Mesenteric fat pad (tissue), 1 donor: ENCODE measurements at regions not wholly inside any gene's neighbourhood (a gene's known extent, or its start where the extent isn't known, plus 50 kb on each side); places are given as distances from the start of the nearest gene placed in this dataset.

Experiments used
- DNase-seq: peaks from one replicate; pipeline ENCODE4 v3.0.0-alpha.2; 2020; ENCODE audit warnings: low spot score
- donor health status: DM: yes; HTN: yes; CAD: no.

DNA sequence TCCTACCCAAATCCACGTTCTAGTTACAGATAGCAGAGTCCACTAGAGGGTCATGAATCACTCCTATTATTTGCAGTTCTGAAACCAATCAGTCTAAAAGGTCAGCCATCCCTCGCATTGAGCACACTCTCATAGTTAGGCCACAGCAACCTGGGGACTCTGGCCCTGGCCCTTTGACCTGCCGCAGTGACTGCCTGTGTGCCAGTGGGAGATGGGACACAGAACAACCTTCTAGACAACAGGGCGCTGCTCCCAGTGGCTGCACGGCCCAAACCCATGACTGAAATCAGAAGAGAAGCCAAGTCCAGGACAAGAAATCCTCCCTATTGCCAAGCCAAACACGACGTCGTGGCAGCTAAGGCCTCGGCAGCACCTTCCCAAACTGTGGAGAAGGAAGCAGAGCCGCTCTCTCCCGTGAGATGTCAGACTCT lies 158.5 kb downstream of the HERPUD2 start:
- DNase-seq: no peak

- no peak for DNase-seq
These were observed 161.0 kb downstream of the HERPUD2 start for GRCh38 chr7:35533902-35534301.

DNA sequence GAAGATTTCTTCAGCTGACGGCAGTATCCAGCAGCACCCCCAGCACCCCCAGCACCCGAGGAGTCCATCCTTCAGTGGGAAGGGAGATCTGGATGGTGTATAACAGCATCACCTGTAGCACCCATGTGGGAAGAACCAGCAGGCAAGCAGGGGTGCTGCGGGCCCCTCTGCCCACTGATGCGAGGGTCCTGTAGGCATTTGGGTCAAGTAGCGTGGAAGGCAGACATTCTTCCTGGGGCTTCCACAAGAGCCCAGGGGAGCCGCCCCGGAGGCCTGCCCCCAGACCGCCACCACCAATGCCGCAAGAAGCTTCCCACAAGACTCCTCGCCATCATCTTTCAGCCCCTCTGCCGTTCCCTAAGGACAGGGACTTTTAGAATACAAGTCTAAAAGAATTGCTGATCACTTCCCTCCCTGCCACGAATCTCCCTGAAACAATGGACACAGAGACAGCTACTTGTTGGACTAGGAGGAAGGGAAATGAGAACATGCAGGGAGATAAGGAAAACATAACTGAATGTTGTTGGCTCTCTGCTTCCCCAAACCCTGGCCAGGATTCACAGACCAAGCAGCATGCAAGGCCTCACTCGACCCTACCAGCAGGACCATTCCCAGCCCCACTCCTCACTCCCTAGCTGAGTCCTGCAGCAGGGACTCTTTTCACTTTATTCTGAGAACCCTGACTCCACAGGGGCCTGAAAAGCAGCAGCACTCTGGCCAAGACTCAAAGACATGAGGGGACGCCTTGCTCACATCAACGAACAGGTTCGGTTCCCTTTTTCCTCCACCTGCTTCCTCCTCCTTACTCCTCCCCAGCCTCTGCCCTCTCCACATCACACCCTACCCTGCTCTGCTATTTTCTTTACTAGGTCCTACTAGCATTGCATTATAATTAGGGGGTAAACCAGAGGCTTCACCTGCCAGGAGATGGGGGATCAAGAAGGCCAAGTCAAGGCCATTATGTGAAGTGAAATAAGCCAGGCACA lies 164.5 kb downstream of the HERPUD2 start:
- no peak for DNase-seq

GRCh38 chr7:35529713-35530112 lies 165.2 kb downstream of the HERPUD2 start:
- no peak for DNase-seq

DNA sequence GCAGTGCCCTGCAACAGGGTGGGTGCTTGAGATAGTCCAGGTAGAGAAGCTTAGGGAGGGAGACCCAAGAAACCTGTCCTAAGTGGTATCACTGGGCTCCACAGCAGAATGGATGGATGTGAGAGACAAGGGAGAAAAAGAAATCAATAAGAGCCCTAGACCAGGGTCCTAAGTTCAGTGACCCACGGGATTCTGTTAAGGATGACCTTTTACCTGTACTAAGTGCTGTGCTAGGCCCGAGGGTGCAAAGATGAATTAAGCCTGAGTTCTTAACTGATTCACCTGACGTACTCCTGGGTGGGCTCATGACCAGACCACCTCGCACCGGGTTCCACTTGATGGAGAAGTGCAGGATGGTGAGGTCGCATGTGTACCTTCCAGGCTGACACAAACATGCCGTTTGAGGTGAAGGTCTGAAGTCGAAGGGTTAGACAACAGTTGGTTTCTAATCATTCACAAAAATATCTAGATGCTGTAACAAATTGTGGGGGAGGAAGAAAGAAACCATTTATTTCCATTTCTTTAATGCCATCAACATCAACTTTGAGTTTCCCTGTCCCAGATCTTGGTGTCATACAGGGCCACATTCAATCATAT lies 166.5 kb downstream of the HERPUD2 start:
- no peak for DNase-seq

GRCh38 chr7:35526645-35527044 lies 168.3 kb downstream of the HERPUD2 start:
- no peak for DNase-seq

DNA sequence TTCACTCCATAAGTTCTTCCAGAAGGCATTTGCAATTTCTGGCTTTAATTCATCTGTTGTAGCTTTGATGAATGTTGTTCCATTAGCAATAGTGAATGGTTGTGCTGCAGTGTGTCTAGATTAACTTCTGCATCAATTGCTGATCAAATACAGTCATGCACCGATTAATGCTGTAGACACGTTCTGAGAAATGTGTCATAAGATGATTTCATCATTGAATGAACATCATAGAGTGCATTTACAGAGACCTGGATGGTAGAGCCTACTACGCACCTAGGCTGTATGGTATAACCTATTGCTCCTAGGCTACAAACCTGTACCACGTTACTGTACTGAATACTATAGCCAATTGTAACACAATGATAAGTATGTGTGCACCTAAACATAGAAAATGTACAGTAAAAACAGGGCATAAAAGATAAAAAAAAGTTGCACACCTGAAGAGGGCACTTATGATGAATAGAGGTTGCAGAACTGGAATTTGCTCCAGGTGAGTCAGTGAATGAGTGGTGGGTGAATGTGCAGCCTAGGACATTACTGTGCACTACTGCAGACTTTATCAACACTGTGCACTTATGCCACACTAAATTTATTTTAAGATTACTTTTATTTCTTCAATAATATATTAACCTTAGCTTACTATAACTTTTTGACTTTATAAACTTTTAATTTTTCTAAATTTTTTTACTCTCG lies 170.7 kb downstream of the HERPUD2 start:
- no peak for DNase-seq

DNA sequence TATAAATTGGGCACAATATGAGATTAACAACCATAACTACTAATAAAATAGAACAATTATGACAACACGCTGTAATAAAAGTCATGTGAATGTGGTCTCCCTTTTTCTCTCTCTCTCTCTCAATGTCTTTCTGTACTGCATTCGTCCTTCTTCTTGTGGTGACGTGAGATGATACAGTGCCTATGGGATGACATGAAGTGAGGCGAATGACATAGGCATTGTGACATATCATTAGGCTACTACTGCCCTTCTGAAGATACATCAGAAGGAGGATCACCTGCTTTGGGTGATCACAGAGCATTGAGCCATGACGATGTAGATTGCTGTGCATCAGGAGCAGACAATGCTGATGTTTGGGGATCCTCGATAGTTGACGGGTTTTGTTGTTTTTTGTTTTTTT lies 171.6 kb downstream of the HERPUD2 start:
- DNase-seq: no peak

DNA sequence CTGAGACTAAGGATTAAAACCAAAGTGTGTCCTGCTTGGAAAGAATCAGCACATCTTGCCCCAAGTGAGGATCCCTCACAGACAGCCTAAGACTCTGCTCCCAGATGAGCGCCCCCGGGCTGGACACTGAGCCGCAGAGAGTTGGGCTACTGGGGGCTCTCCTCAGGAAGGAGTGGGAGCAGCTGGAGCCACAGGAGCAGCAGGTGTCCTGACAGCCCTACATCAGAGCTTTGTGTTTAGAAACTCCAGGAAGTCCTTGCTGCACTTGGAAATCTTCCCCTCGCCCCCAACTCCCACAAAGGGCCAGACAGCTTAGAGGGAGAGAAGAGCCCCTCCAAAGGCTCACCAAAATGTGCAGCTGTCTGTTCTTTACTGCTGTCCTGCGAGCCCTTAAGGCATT lies 172.2 kb downstream of the HERPUD2 start:
- DNase-seq: no peak

DNA sequence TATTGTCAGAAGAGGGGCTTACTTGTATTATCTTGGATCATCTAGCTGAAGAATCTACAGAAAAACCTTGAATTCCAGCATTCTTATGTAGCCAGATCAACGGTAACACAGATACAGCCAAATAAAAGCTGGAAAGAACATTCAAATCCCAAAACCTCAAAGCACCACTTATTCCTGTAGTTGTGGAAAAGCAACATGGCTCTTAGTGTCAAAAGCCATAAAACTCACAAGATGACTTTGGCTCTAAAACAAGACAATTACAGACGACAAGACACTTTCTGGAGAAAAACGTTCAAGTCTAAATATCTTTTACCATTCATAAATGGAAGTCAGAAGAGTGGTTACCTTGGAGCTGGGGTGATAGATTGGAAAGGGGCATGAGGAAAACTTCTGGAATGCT lies 173.0 kb downstream of the HERPUD2 start:
- DNase-seq: no peak

DNA sequence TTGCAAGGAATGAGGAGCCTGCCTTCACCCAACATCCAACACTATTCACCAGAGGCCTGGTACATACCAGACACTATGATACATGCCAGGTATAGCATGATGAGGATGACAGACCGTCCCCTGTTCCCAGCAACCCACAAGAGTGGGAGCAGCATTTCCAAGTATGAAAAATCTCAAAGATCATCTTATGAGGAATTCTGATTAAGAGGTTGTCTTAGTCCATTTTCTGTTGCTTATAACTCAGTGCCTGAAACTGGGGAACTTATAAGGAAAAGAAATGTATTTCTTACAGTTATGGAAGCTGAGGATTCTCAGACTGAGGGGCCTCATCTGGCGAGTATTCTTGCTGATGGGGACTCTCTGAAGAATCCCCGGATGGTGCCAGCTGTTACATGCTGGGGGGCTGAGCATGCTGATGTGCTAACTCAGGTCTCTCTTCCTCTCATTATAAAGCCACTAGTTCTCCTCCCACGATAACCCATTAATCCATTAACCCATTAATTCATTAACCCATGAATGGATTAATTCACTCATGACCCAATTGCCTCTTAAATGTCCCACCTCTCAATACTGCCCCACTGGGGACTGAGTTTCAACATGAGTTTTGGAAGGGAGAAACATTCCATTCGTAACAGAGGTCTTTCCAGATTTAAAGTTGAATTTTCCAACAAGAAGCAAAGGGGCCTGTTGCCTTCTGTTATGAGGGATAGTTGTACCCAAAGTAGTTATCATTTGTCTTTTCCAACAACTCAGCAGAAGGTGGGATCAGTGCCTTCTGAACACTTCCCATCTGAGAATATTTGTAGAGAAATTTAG lies 173.9 kb downstream of the HERPUD2 start:
- DNase-seq: no peak

- no peak for DNase-seq
These were observed 174.7 kb downstream of the HERPUD2 start for GRCh38 chr7:35519971-35520809.

DNA sequence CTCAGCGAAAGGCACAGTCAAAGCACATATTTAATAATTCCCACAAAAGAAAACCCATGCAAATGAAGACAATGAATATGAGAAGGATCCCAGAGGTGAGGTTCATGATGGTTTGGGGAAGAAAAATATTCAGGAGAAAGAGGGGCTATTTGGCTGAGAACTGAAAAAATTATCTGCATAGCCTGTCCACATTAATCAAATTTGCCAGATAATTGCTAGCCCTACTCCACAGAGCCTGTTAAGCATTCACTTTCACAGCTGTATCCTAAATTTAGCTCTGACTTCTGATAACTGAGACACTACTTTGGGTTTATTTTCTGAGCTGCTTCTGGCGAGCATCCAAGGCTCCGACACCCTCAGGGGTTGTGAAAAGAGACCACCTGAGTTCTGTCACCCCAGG lies 176.2 kb downstream of the HERPUD2 start:
- DNase-seq: no peak

DNA sequence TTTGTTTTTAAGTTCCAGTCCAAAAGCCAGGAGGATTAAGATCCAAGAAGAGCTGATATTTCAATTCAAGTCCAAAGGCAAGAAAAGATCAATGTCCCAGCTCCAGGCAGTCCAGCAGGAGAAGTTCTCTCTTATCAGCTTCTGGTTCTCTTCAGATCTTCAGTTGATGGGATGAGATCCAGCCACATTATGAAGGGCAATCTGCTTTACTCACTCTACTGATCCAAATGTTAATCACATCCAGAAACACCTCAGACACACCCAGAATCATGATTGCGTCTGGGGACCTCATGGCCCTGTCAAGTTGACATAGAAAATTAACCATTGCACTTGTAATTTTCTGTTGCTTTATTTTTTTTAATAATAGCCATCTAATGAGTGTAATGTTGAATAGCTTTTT lies 178.4 kb downstream of the HERPUD2 start:
- no peak for DNase-seq

- DNase-seq: no peak
These were observed 181.1 kb downstream of the HERPUD2 start for GRCh38 chr7:35513828-35514227.

DNA sequence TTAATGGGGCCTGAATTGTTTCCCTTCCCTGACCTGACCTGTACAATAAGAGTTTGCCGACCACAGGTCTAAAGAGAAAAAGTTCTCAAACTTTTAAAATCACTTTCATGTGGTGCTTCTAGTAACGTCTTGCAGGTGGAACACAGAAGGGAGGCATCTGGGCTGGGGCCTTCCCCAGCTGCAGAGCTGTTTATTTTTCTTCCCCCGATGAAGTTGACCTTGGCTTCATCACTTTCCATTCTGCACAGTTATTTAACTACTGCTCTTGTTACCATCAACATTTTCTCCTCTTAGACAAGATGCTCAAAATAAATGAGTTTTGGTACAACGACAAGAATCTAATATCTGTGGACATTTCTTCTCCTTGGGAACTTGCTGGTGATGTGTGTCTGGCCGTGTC lies 181.7 kb downstream of the HERPUD2 start:
- DNase-seq: no peak

DNA sequence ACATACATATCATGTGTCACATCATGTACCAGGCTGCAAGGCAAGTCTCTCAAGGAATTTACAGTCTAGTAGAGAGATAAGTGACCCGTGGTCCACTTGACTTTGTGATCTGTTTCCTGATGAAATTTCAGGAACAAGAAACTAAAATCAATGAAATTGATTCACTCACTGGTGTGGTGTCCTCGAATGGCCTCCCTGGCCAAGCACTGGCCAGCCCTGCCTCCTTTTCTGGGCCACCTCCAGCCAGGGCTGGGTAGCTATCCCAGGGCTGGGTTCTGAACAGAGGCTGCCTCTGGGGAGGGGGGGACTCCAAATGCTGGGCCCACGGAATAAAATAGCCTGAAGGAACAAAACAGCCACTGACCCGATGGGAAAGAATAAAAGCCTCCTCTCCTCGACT lies 182.2 kb downstream of the HERPUD2 start:
- DNase-seq: no peak

- DNase-seq: no peak
These were observed 186.1 kb downstream of the HERPUD2 start for GRCh38 chr7:35508623-35509400.

GRCh38 chr7:35505066-35505465 lies 189.9 kb downstream of the HERPUD2 start:
- no peak for DNase-seq

DNA sequence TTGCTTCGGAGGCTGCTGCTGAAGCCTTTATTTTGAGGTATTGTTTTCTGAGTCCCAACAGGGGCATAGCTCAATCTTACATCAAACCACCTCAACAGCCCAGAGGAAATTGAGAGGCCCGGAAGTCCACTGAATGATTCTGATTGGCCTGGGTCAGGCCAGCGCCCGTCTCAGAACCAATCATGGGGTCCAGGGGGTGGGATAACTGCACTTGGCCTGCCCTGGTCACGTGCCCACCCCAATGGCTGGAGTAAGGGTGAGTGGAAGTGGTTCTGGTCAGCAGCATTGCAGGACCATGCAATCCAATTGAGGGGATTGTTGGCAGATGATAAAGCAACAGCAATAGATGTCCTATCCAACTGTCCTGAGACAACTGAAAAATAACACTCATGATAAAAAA lies 190.6 kb downstream of the HERPUD2 start:
- no peak for DNase-seq
